Loucy (cell line): ENCODE measurements at regions not wholly inside any gene's neighbourhood (a gene's known extent, or its start where the extent isn't known, plus 50 kb on each side); places are given as distances from the start of the nearest gene placed in this dataset.

ENCODE experiments used
- EZH2phosphoT487 ChIP-seq: fragments of 200-600 bp; IDR thresholded peaks from 2 replicates; pipeline ENCODE4 v1.6.1; 2018; ENCODE audit warnings: antibody characterized with exemption, mild to moderate bottlenecking, moderate library complexity, borderline replicate concordance
- TF ChIP-seq, protein P1 (sequence below): fragments of 200-600 bp; sonication (generic); conservative IDR thresholded peaks from 2 replicates; pipeline ENCODE4 v1.5.1; 2014; ENCODE audit warnings: mild to moderate bottlenecking, antibody characterized with exemption, low read length

DNA sequence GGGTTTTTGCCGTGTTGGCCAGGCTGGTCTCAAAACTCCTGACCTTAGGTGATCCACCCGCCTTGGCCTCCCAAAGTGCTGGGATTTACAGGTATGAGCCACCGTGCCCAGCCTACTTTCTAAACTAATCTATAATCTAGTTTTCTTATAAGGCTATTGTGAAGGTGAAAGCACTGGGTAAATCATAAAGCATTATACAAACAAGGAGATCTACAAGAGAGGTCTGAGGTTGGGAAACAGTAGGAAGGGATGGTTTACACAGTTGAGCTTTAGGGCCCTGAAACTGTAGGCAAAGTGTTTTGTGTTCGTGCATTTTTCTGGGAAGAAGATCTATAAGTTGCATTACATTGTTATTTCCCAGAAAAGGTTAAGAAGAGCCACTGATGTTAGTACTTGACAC is 84.9 kb upstream of the MED13 start:
- TF ChIP-seq EZH2phosphoT487 = no peak
- TF ChIP-seq, protein P1, sequence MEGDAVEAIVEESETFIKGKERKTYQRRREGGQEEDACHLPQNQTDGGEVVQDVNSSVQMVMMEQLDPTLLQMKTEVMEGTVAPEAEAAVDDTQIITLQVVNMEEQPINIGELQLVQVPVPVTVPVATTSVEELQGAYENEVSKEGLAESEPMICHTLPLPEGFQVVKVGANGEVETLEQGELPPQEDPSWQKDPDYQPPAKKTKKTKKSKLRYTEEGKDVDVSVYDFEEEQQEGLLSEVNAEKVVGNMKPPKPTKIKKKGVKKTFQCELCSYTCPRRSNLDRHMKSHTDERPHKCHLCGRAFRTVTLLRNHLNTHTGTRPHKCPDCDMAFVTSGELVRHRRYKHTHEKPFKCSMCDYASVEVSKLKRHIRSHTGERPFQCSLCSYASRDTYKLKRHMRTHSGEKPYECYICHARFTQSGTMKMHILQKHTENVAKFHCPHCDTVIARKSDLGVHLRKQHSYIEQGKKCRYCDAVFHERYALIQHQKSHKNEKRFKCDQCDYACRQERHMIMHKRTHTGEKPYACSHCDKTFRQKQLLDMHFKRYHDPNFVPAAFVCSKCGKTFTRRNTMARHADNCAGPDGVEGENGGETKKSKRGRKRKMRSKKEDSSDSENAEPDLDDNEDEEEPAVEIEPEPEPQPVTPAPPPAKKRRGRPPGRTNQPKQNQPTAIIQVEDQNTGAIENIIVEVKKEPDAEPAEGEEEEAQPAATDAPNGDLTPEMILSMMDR = no peak
